Activated CD4-positive, alpha-beta T cell treated with anti-CD3 and anti-CD28 coated beads for 36 hours (primary cell): ENCODE measurements at regions not wholly inside any gene's neighbourhood (a gene's known extent, or its start where the extent isn't known, plus 50 kb on each side); places are given as distances from the start of the nearest gene placed in this dataset.

Experiments
- ATAC-seq: fragments of 200-7000 bp; cut with Tn5 transposase; one replicate; pipeline ENCODE4 v1.10.0; 2021; ENCODE audit warnings: mild to moderate bottlenecking, moderate library complexity
- CTCF ChIA-PET: fragments of 350-600 bp; sonication (Branson Sonifier 250); formaldehyde crosslinking; loops from one replicate; lab custom pipeline; 2021; ENCODE audit warnings: antibody characterized with exemption; lab: Charles Lee
- POLR2A ChIA-PET: fragments of 350-600 bp; sonication (Branson Sonifier 250); formaldehyde crosslinking; loops from one replicate; lab custom pipeline; 2021; ENCODE audit warnings: antibody characterized with exemption, inconsistent platforms; lab: Charles Lee
- DNase-seq: peaks from one replicate; pipeline ENCODE4 v3.0.0-alpha.2; 2020
- H3K27ac Mint-ChIP-seq: one replicate; pipeline ENCODE4 v1.8.0; 2021; ENCODE audit warnings: mixed read lengths
- H3K27me3 Mint-ChIP-seq: one replicate; pipeline ENCODE4 v1.8.0; 2021; ENCODE audit warnings: mixed read lengths
- H3K36me3 Mint-ChIP-seq: one replicate; pipeline ENCODE4 v1.8.0; 2021; ENCODE audit warnings: low read depth, mixed read lengths
- H3K4me1 Mint-ChIP-seq: one replicate; pipeline ENCODE4 v1.8.0; 2021; ENCODE audit warnings: mixed read lengths
- H3K4me3 Mint-ChIP-seq: one replicate; pipeline ENCODE4 v1.8.0; 2021; ENCODE audit warnings: mild to moderate bottlenecking, moderate library complexity, mixed read lengths
- H3K9me3 Mint-ChIP-seq: one replicate; pipeline ENCODE4 v1.8.0; 2021; ENCODE audit warnings: low read depth, mixed read lengths
- intact Hi-C, 2 experiments: fragments of 100-400 bp; cut with DNase I in 1 of 2; cut with micrococcal nuclease in 1 of 2; formaldehyde crosslinking; loops; one replicate each; pipeline versions ENCODE4 v1.14.2 to v1.15.1; 2022 to 2024; cut with DNase I, micrococcal nuclease

- DNase-seq: no peak
These were observed 164.5 kb downstream of the FBLN2 start for GRCh38 chr3:13713396-13713795.

DNA sequence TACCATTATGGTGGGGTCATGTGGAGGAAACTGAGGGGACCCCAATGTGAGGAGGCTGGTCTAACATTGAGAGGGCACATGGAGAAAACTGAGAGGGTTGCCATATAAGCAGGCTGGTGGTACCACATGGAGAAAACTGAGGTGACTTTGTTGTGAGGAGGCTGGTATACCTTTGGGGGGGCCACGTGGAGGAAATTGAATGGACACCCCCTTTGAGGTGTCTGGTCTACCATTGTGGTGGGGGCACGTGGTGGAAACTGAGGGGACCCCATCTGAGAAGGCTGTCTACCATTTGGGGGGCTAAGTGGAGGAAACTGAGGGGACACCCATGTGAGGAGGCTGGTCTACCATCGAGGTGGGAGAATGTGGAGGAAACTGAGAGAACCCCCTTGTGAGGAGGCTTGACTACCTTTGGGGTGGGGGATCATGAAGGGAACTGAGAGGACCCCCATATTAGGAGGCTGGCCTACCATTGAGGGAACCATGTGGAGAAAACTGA lies 163.8 kb downstream of the FBLN2 start:
- no peaks in the 10 kb centered on the region for H3K4me1 Mint-ChIP-seq
- H3K27ac Mint-ChIP-seq: no peak overlapping the region
- POLR2A ChIA-PET: no interaction called here
- intact Hi-C loops: no loop called here
- DNase-seq (no peak), ATAC-seq (no peak)
- no peak overlapping the region for H3K4me3 Mint-ChIP-seq
- peaks cover 4% of the 10 kb centered on the region for H3K27me3 Mint-ChIP-seq
- no peaks in the 10 kb centered on the region for H3K36me3 Mint-ChIP-seq
- CTCF ChIA-PET: no interaction called here
- H3K9me3 Mint-ChIP-seq: peaks cover 25% of the 10 kb centered on the region

More at GRCh38 chr3:13713396-13713795, 164.5 kb downstream of the FBLN2 start:
- Mint-ChIP-seq H3K4me3 (no peak overlapping the region), H3K9me3 (peaks cover 25% of the 10 kb centered on the region), H3K27me3 (peaks cover 4% of the 10 kb centered on the region), H3K27ac (no peak overlapping the region), H3K36me3 (no peaks in the 10 kb centered on the region), H3K4me1 (no peaks in the 10 kb centered on the region)
- intact Hi-C loops: no loop called here
- ChIA-PET CTCF (no interaction called here), POLR2A (no interaction called here)
- ATAC-seq: no peak

- peaks cover 4% of the 10 kb centered on the region for H3K27me3 Mint-ChIP-seq
- intact Hi-C loops: no loop called here
- H3K4me3 Mint-ChIP-seq: no peak overlapping the region
- H3K27ac Mint-ChIP-seq: no peak overlapping the region
- ChIA-PET POLR2A (no interaction called here), CTCF (no interaction called here)
- H3K4me1 Mint-ChIP-seq: no peaks in the 10 kb centered on the region
- DNase-seq: no peak
- H3K36me3 Mint-ChIP-seq: no peaks in the 10 kb centered on the region
- H3K9me3 Mint-ChIP-seq: peaks cover 27% of the 10 kb centered on the region
- ATAC-seq: no peak
These were observed 163.2 kb downstream of the FBLN2 start for GRCh38 chr3:13711911-13712650.

DNA sequence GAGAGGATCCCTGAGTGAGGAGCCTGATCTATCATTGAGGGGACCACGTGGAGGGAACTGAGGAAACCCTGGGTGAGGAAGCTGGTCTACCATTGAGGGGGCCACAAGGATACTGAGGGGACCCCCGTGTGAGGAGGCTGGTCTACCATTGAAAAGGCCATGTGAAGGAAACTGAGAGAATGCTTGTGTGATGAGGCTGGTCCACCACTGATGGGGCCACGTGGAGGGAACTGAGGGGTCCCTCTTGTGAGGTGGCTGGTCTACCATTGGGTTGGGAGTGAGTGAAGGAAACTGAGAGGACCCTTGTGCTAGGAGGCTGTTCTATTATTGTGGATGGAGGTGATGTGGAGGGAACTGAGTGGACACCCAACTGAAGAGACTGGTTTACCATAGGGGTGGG lies 161.3 kb downstream of the FBLN2 start:
- H3K27ac Mint-ChIP-seq: no peak overlapping the region
- intact Hi-C loops: no loop called here
- no peak for DNase-seq
- no peak overlapping the region for H3K4me3 Mint-ChIP-seq
- no peaks in the 10 kb centered on the region for H3K36me3 Mint-ChIP-seq
- ChIA-PET CTCF (no interaction called here), POLR2A (no interaction called here)
- H3K27me3 Mint-ChIP-seq: peaks cover 9% of the 10 kb centered on the region
- H3K9me3 Mint-ChIP-seq: peaks cover 30% of the 10 kb centered on the region
- no peak for ATAC-seq
- H3K4me1 Mint-ChIP-seq: no peaks in the 10 kb centered on the region

GRCh38 chr3:13709706-13710105 lies 160.8 kb downstream of the FBLN2 start:
- Mint-ChIP-seq H3K27me3 (peaks cover 14% of the 10 kb centered on the region), H3K9me3 (peaks cover 35% of the 10 kb centered on the region), H3K27ac (no peak overlapping the region), H3K4me1 (no peaks in the 10 kb centered on the region), H3K36me3 (no peaks in the 10 kb centered on the region), H3K4me3 (no peak overlapping the region)
- ChIA-PET CTCF (no interaction called here), POLR2A (no interaction called here)
- intact Hi-C loops: no loop called here
- no peak for DNase-seq
- ATAC-seq: no peak

DNA sequence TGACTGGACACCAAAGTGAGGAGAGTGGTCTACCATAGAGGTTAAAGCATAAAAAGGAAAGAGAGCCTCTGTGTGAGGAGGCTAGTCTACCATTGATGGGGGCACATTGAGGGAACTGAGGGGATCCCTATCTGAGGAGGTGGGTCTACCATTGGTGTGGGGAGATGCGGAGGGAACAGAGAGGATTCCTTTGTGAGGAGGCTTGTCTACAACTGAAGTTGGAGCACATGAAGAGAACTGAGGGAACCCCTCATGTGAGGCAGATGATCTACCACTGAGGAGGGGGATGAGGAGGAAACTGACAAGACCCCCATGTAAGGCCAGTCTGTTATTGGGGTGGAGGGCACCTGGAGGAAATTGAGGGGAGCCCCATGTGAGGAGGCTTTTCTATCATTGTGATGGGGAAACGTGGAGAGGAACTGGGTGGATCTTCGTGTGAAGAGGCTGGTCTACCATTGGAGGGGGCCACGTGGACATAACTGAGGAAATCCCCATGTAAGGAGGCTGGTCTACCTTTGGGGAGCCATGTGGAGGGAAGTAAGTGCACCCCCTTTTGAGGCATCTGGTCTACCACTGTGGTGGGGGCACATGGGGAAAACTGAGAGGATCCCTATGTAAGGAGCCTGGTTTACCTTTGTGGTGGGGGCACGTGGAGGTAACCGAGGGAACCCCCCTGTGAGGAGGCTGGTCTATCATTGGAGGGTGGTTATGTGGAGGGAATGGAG lies 160.1 kb downstream of the FBLN2 start:
- ChIA-PET POLR2A (no interaction called here), CTCF (no interaction called here)
- H3K27ac Mint-ChIP-seq: no peak overlapping the region
- H3K4me1 Mint-ChIP-seq: no peaks in the 10 kb centered on the region
- H3K36me3 Mint-ChIP-seq: no peaks in the 10 kb centered on the region
- peaks cover 35% of the 10 kb centered on the region for H3K9me3 Mint-ChIP-seq
- no peak overlapping the region for H3K4me3 Mint-ChIP-seq
- DNase-seq (no peak), ATAC-seq (no peak)
- intact Hi-C loops: no loop called here
- peaks cover 14% of the 10 kb centered on the region for H3K27me3 Mint-ChIP-seq

- CTCF ChIA-PET: no interaction called here
- H3K9me3 Mint-ChIP-seq: peaks cover 29% of the 10 kb centered on the region
- DNase-seq (no peak), ATAC-seq (no peak)
- peaks cover 14% of the 10 kb centered on the region for H3K27me3 Mint-ChIP-seq
- H3K4me3 Mint-ChIP-seq: no peak overlapping the region
- intact Hi-C loops: no loop called here
- H3K27ac Mint-ChIP-seq: no peak overlapping the region
- H3K36me3 Mint-ChIP-seq: no peaks in the 10 kb centered on the region
- POLR2A ChIA-PET: no interaction called here
- H3K4me1 Mint-ChIP-seq: no peaks in the 10 kb centered on the region
These were observed 159.4 kb downstream of the FBLN2 start for GRCh38 chr3:13708301-13708700.

DNA sequence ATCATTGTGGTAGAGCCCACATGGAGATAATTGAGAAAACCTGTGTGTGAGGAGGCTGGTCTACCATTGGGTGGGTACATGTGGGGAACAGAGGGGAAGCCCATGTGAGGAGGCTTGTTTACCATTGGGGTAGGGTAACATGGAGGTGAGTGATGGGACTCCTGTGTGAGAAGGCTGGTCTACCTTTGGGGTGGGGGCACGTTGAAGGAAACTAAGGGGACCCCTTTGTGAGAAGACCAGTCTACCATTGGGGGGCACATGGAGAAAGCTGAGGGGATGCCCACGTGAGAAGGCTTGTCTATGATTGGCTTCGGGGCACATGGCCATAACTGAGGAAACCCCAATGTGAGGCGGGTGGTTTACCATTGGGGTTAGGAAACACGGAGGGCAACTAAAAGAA lies 158.5 kb downstream of the FBLN2 start:
- H3K4me3 Mint-ChIP-seq: no peak overlapping the region
- DNase-seq (no peak), ATAC-seq (no peak)
- H3K27me3 Mint-ChIP-seq: peaks cover 17% of the 10 kb centered on the region
- no peaks in the 10 kb centered on the region for H3K4me1 Mint-ChIP-seq
- no peaks in the 10 kb centered on the region for H3K36me3 Mint-ChIP-seq
- H3K9me3 Mint-ChIP-seq: peaks cover 27% of the 10 kb centered on the region
- POLR2A ChIA-PET: no interaction called here
- CTCF ChIA-PET: no interaction called here
- no peak overlapping the region for H3K27ac Mint-ChIP-seq
- intact Hi-C loops: no loop called here

DNA sequence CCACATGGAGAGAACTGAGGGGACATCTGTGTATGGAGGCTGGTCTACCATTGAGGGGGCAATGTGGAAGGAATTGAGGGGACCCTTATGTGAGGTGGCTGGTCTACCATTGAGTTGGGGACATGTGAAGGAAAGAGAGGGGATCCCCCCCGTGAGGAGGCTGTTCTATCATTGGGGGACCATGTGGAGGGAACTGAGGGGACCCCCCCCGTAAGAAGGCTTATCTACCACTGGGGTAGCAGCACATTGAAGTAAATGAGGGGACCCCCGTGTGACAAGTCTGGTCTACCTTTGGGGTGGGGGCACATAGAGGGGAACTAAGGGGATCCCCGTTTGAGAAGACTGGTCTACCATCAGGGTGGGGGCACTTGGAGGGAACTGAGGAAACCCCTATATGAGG lies 158.0 kb downstream of the FBLN2 start:
- H3K4me1 Mint-ChIP-seq: no peaks in the 10 kb centered on the region
- H3K27me3 Mint-ChIP-seq: peaks cover 17% of the 10 kb centered on the region
- intact Hi-C loops: no loop called here
- no peak overlapping the region for H3K4me3 Mint-ChIP-seq
- POLR2A ChIA-PET: no interaction called here
- CTCF ChIA-PET: no interaction called here
- peaks cover 26% of the 10 kb centered on the region for H3K9me3 Mint-ChIP-seq
- no peaks in the 10 kb centered on the region for H3K36me3 Mint-ChIP-seq
- H3K27ac Mint-ChIP-seq: no peak overlapping the region
- no peak for ATAC-seq
- DNase-seq: no peak

GRCh38 chr3:13706451-13706850 lies 157.5 kb downstream of the FBLN2 start:
- DNase-seq (no peak), ATAC-seq (no peak)
- Mint-ChIP-seq H3K4me3 (no peak overlapping the region), H3K27me3 (peaks cover 17% of the 10 kb centered on the region), H3K36me3 (no peaks in the 10 kb centered on the region), H3K4me1 (no peaks in the 10 kb centered on the region), H3K27ac (no peak overlapping the region), H3K9me3 (peaks cover 23% of the 10 kb centered on the region)
- intact Hi-C loops: no loop called here
- CTCF ChIA-PET: no interaction called here
- POLR2A ChIA-PET: no interaction called here

GRCh38 chr3:13705702-13706280 lies 156.9 kb downstream of the FBLN2 start:
- Mint-ChIP-seq H3K27me3 (peaks cover 17% of the 10 kb centered on the region), H3K9me3 (peaks cover 23% of the 10 kb centered on the region), H3K27ac (no peak overlapping the region), H3K4me3 (no peak overlapping the region), H3K4me1 (no peaks in the 10 kb centered on the region), H3K36me3 (no peaks in the 10 kb centered on the region)
- DNase-seq (no peak), ATAC-seq (no peak)
- intact Hi-C loops: no loop called here
- ChIA-PET POLR2A (no interaction called here), CTCF (no interaction called here)

DNA sequence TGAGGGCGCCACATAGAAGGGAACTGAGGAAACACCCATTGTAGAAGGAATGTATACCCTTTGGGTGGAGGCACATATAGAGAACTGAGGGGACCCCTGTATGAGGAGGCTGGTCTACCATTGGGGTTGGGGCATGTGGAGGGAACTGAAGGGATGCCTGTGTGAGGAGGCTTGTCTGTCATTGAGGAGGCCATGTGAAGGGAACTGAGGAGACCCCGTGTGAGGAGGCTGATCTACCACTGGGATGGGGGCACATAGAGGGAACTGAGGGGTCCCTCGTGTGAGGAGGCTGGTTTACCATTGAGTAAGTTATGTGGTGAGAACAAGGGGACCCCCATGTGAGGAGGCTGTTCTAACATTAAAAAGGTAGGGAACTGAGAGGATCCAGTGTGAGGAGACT lies 156.1 kb downstream of the FBLN2 start:
- Mint-ChIP-seq H3K9me3 (peaks cover 19% of the 10 kb centered on the region), H3K4me3 (no peak overlapping the region)
- intact Hi-C loops: no loop called here

More for the DNA sequence above, 156.1 kb downstream of the FBLN2 start:
- Mint-ChIP-seq H3K27ac (no peak overlapping the region), H3K27me3 (peaks cover 15% of the 10 kb centered on the region), H3K36me3 (no peaks in the 10 kb centered on the region), H3K4me1 (no peaks in the 10 kb centered on the region)
- ATAC-seq (no peak), DNase-seq (no peak)
- ChIA-PET POLR2A (no interaction called here), CTCF (no interaction called here)
